Smooth muscle cell (in vitro differentiated cells): ENCODE measurements at regions not wholly inside any gene's neighbourhood (a gene's known extent, or its start where the extent isn't known, plus 50 kb on each side); places are given as distances from the start of the nearest gene placed in this dataset.

ENCODE experiments used
- DNase-seq: peaks from one replicate; lab custom pipeline; 2025; ENCODE audit not compliant: unreplicated experiment; lab: John Stamatoyannopoulos, UW
- H2AFZ ChIP-seq: fragments of 200-600 bp; sonication (generic); 2 replicates; pipeline ENCODE4 v1.6.0; 2016; ENCODE audit warnings: antibody characterized with exemption, low read depth, mild to moderate bottlenecking
- H3F3A ChIP-seq: fragments of 200-600 bp; sonication (generic); 2 replicates; pipeline ENCODE4 v1.6.0; 2017; ENCODE audit warnings: antibody characterized with exemption, low read depth
- H3K27ac ChIP-seq: fragments of 200-600 bp; sonication (generic); 2 replicates; pipeline ENCODE4 v1.5.1; 2016; ENCODE audit warnings: low read depth, mild to moderate bottlenecking
- H3K27me3 ChIP-seq: fragments of 200-600 bp; sonication (generic); 2 replicates; pipeline ENCODE4 v1.6.1; 2016; ENCODE audit warnings: low read depth, mild to moderate bottlenecking
- H3K36me3 ChIP-seq: fragments of 200-600 bp; sonication (generic); 2 replicates; pipeline ENCODE4 v1.5.1; 2016; ENCODE audit warnings: low read depth
- H3K4me1 ChIP-seq: fragments of 200-600 bp; sonication (generic); 2 replicates; pipeline ENCODE4 v1.5.1; 2016; ENCODE audit warnings: low read depth
- H3K4me2 ChIP-seq: fragments of 200-600 bp; sonication (generic); 2 replicates; pipeline ENCODE4 v1.6.0; 2016; ENCODE audit warnings: mild to moderate bottlenecking
- H3K4me3 ChIP-seq: fragments of 200-600 bp; sonication (generic); 2 replicates; pipeline ENCODE4 v1.5.1; 2016; ENCODE audit warnings: mild to moderate bottlenecking
- H3K79me2 ChIP-seq: fragments of 200-600 bp; sonication (generic); 2 replicates; pipeline ENCODE4 v1.6.0; 2016; ENCODE audit warnings: low read depth, mild to moderate bottlenecking
- H3K9ac ChIP-seq: fragments of 200-600 bp; sonication (generic); 2 replicates; pipeline ENCODE4 v1.6.0; 2016; ENCODE audit warnings: low read depth
- H3K9me3 ChIP-seq: fragments of 200-600 bp; sonication (generic); replicated peaks from 2 replicates; pipeline ENCODE4 v1.5.1; 2016; ENCODE audit warnings: low read depth
- H4K20me1 ChIP-seq: fragments of 200-600 bp; sonication (generic); 2 replicates; pipeline ENCODE4 v1.6.0; 2016; ENCODE audit warnings: low read depth
- WGBS: methylation state at CpG from one replicate; pipeline ENCODE4 v1.1.7; 2016; ENCODE audit warnings: low lambda C conversion rate; 5-methylcytosine and 5-hydroxymethylcytosine counted together
- TF ChIP-seq, protein P1 (sequence below): fragments of 200-600 bp; sonication (generic); IDR thresholded peaks from 2 replicates; pipeline ENCODE4 v1.5.1; 2017; ENCODE audit warnings: borderline replicate concordance, mild to moderate bottlenecking, antibody characterized with exemption; ENCODE audit not compliant: insufficient read depth, poor library complexity, severe bottlenecking

- H3K4me1 ChIP-seq, result no peaks in the 10 kb centered on the region
- no peaks in the 10 kb centered on the region for H3K79me2 ChIP-seq
- no peaks in the 10 kb centered on the region for H3K9me3 ChIP-seq
- TF ChIP-seq, protein P1, sequence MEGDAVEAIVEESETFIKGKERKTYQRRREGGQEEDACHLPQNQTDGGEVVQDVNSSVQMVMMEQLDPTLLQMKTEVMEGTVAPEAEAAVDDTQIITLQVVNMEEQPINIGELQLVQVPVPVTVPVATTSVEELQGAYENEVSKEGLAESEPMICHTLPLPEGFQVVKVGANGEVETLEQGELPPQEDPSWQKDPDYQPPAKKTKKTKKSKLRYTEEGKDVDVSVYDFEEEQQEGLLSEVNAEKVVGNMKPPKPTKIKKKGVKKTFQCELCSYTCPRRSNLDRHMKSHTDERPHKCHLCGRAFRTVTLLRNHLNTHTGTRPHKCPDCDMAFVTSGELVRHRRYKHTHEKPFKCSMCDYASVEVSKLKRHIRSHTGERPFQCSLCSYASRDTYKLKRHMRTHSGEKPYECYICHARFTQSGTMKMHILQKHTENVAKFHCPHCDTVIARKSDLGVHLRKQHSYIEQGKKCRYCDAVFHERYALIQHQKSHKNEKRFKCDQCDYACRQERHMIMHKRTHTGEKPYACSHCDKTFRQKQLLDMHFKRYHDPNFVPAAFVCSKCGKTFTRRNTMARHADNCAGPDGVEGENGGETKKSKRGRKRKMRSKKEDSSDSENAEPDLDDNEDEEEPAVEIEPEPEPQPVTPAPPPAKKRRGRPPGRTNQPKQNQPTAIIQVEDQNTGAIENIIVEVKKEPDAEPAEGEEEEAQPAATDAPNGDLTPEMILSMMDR, result no peak
- no peak overlapping the region for H3K4me3 ChIP-seq
- no peak overlapping the region for H3K4me2 ChIP-seq
- DNase-seq, result no peak
- H3F3A ChIP-seq, result no peaks in the 10 kb centered on the region
- 81% methylated on average over 2 of the region's 2 CpGs for WGBS
- H3K27me3 ChIP-seq, result no peaks in the 10 kb centered on the region
- no peak overlapping the region for H2AFZ ChIP-seq
- H3K9ac ChIP-seq, result no peak overlapping the region
- no peak overlapping the region for H3K27ac ChIP-seq
- H3K36me3 ChIP-seq, result no peaks in the 10 kb centered on the region
- no peaks in the 10 kb centered on the region for H4K20me1 ChIP-seq
Measured at GRCh38 chr2:13711154-13711553, 921.4 kb upstream of the LRATD1 start.

DNA sequence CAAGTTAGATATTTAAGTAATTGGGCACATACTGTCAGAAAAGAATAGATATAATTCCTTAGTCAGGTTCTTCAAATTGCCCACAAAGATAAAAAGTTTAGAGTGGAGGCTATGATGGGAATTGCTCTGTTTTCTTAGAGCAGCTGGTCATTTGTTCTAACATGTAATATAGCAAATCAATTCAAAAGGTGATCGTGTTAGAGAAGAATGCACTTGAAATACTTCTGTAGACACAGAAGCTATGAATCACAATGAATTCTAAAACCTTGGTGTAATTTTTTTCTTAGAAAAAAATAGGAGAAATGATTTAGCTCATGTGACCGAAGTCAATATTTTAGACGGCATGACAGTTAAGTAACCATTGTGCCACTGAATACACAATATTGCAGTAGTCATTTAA is 918.1 kb upstream of the LRATD1 start:
- Histone ChIP-seq H3K4me1 (no peaks in the 10 kb centered on the region), H3K9ac (no peak overlapping the region), H3F3A (no peaks in the 10 kb centered on the region), H3K27ac (no peak overlapping the region), H3K4me2 (no peak overlapping the region), H3K79me2 (no peaks in the 10 kb centered on the region), H3K27me3 (no peaks in the 10 kb centered on the region), H2AFZ (no peak overlapping the region), H3K36me3 (no peaks in the 10 kb centered on the region), H3K9me3 (no peaks in the 10 kb centered on the region), H4K20me1 (no peaks in the 10 kb centered on the region), H3K4me3 (no peak overlapping the region)
- WGBS, result 88% methylated on average over 3 of the region's 3 CpGs
- TF ChIP-seq, protein P1, result no peak
- DNase-seq, result no peak

DNA sequence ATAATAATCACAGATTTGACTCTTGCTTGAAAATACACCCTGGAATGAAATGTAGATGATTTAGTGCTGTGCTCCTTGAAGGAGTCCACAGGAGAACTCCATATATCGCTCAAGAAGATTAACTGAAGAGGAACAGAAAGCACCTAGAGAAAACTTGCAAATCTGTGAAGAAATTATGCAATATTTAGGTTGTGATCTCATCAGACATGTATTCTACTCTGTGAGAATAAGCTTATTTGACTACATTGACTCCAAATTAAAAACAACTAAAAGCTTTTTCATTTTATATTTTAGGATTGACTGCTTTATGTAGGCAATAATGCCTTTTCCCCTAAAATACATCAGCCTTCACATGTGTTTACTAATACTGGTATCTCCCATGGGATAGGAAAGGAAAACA is 906.6 kb upstream of the LRATD1 start:
- no peaks in the 10 kb centered on the region for H3F3A ChIP-seq
- H3K9me3 ChIP-seq, result no peaks in the 10 kb centered on the region
- no peak overlapping the region for H3K4me2 ChIP-seq
- H3K9ac ChIP-seq, result no peak overlapping the region
- H3K4me3 ChIP-seq, result no peak overlapping the region
- H3K36me3 ChIP-seq, result no peaks in the 10 kb centered on the region
- no peaks in the 10 kb centered on the region for H3K4me1 ChIP-seq
- no peak for DNase-seq
- no peaks in the 10 kb centered on the region for H3K79me2 ChIP-seq
- TF ChIP-seq, protein P1, result no peak
- no peaks in the 10 kb centered on the region for H4K20me1 ChIP-seq
- WGBS, result 60% methylated on average over 1 of the region's 1 CpG
- H2AFZ ChIP-seq, result no peak overlapping the region
- no peaks in the 10 kb centered on the region for H3K27me3 ChIP-seq
- H3K27ac ChIP-seq, result no peak overlapping the region

DNA sequence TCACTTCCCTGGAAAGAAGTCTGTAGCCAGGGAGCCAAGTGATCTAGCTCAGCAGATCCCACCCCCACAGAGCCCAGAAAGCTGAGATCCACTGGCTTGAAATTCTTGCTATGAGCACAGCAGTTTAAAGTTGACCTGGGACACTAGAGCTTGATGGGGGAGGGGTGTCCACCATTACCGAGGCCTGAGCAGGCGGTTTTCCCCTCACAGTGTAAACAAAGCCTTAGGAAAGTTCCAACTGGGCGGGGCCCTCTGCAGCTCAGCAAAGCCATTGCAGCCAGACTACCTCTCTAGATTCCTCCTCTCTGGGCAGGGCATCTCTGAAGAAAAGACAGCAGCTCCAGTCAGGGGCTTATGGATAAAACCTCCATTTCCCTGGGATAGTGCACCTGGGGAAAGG is 887.2 kb upstream of the LRATD1 start:
- no peak overlapping the region for H3K27ac ChIP-seq
- WGBS, result 31% methylated on average over 3 of the region's 3 CpGs
- no peaks in the 10 kb centered on the region for H4K20me1 ChIP-seq
- no peaks in the 10 kb centered on the region for H3K36me3 ChIP-seq
- H3K4me1 ChIP-seq, result no peaks in the 10 kb centered on the region
- H3K27me3 ChIP-seq, result no peaks in the 10 kb centered on the region
- no peaks in the 10 kb centered on the region for H3K79me2 ChIP-seq
- no peak for DNase-seq
- no peak overlapping the region for H3K4me2 ChIP-seq
- no peaks in the 10 kb centered on the region for H3F3A ChIP-seq
- H3K9me3 ChIP-seq, result no peaks in the 10 kb centered on the region
- H3K4me3 ChIP-seq, result no peak overlapping the region
- no peak overlapping the region for H3K9ac ChIP-seq
- no peak overlapping the region for H2AFZ ChIP-seq
- TF ChIP-seq, protein P1, result no peak
